ENCODE measurements at regions not wholly inside any gene's neighbourhood (a gene's known extent, or its start where the extent isn't known, plus 50 kb on each side); places are given as distances from the start of the nearest gene placed in this dataset.

- no peak for DNase-seq (ENCODE audit: low spot score)
- no peaks in the 10 kb centered on the region for H3K9me3 ChIP-seq (ENCODE audit: control insufficient read depth in 4 of 4, low read length in 3 of 4)
- TF ChIP-seq, protein P1, sequence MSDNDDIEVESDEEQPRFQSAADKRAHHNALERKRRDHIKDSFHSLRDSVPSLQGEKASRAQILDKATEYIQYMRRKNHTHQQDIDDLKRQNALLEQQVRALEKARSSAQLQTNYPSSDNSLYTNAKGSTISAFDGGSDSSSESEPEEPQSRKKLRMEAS (IDR thresholded peaks at IDR 0.05) = no peak
- no peak for TF ChIP-seq FOXA1 (IDR thresholded peaks at IDR 0.05)
- TF ChIP-seq HNF4G (IDR thresholded peaks at IDR 0.05) = no peak
- TF ChIP-seq SP1 (IDR thresholded peaks at IDR 0.05) = no peak
- no peak for TF ChIP-seq ATF3 (IDR thresholded peaks at IDR 0.05)
- no peak for TF ChIP-seq GABPA (IDR thresholded peaks at IDR 0.05 in 1 of 2, conservative IDR thresholded peaks at IDR 0.05 in 1 of 2)
- TF ChIP-seq ZBTB33 (IDR thresholded peaks at IDR 0.05) = no peak
- TF ChIP-seq FOXA2 (IDR thresholded peaks at IDR 0.05) = no peak
- TF ChIP-seq RAD21 (IDR thresholded peaks at IDR 0.05) = no peak
- H3K4me1 ChIP-seq (ENCODE audit: control insufficient read depth in 4 of 4, insufficient read depth in 4 of 4, low read length in 3 of 4) = no peaks in the 10 kb centered on the region
- H3K36me3 ChIP-seq (ENCODE audit: control insufficient read depth in 4 of 4, insufficient read depth in 3 of 4, low read depth in 1 of 4, low read length in 3 of 4) = no peaks in the 10 kb centered on the region
- H3K4me3 ChIP-seq (ENCODE audit: low read depth in 1 of 3, low read length in 3 of 3) = no peak overlapping the region
- WGBS = 76% methylated on average over 5 of the region's 5 CpGs
- H3K9ac ChIP-seq (ENCODE audit: low read depth in 1 of 2, low read length in 2 of 2) = no peak overlapping the region
- no peak overlapping the region for H3K27ac ChIP-seq (ENCODE audit: low read depth in 1 of 2, low read length in 2 of 2)
- peaks cover 0 to 3% (median 0%) of the 10 kb centered on the region in 4 donors for H3K27me3 ChIP-seq (ENCODE audit: control insufficient read depth in 4 of 4, insufficient read depth in 4 of 4, low read length in 3 of 4)
Observed at GRCh38 chr18:61256291-61256690, 76.9 kb upstream of the CDH20 start.

GRCh38 chr18:61261870-61262269, 71.4 kb upstream of the CDH20 start:
- H3K9ac ChIP-seq (ENCODE audit: low read depth in 1 of 2, low read length in 2 of 2) = no peak overlapping the region
- H3K4me3 ChIP-seq (ENCODE audit: low read depth in 1 of 3, low read length in 3 of 3) = no peak overlapping the region
- no peaks in the 10 kb centered on the region for H3K9me3 ChIP-seq (ENCODE audit: control insufficient read depth in 4 of 4, low read length in 3 of 4)
- H3K27me3 ChIP-seq (ENCODE audit: control insufficient read depth in 4 of 4, insufficient read depth in 4 of 4, low read length in 3 of 4) = no peaks in the 10 kb centered on the region
- H3K36me3 ChIP-seq (ENCODE audit: control insufficient read depth in 4 of 4, insufficient read depth in 3 of 4, low read depth in 1 of 4, low read length in 3 of 4) = no peaks in the 10 kb centered on the region
- TF ChIP-seq FOXA1 (IDR thresholded peaks at IDR 0.05) = no peak
- no peak for DNase-seq (ENCODE audit: low spot score)
- 71% methylated on average over 2 of the region's 2 CpGs for WGBS
- H3K27ac ChIP-seq (ENCODE audit: low read depth in 1 of 2, low read length in 2 of 2) = no peak overlapping the region
- no peaks in the 10 kb centered on the region for H3K4me1 ChIP-seq (ENCODE audit: control insufficient read depth in 4 of 4, insufficient read depth in 4 of 4, low read length in 3 of 4)

DNA sequence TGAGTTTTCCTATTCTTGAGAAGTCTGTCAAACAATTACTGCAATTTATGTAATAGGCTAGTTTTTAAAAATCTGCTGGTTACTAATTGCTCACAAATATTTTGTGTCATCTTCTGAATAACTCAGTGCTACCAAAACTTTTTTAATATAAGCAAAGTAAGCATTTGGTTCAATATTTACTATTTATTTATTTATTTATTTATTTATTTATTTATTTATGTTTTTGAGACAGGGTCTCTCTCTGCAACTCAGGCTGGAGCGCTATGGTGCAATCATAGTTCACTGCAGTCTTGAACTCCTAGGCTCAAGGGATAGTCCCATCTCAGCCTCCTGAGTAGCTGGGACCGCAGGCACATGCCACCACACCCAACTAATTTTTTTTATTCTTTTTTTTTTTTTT, 60.4 kb upstream of the CDH20 start:
- H3K27ac ChIP-seq (ENCODE audit: low read depth in 1 of 2, low read length in 2 of 2) = no peak overlapping the region
- DNase-seq (ENCODE audit: low spot score) = no peak
- H3K4me1 ChIP-seq (ENCODE audit: control insufficient read depth in 4 of 4, insufficient read depth in 4 of 4, low read length in 3 of 4) = no peaks in the 10 kb centered on the region
- 85% methylated on average over 2 of the region's 2 CpGs for WGBS
- H3K9ac ChIP-seq (ENCODE audit: low read depth in 1 of 2, low read length in 2 of 2) = no peak overlapping the region
- H3K36me3 ChIP-seq (ENCODE audit: control insufficient read depth in 4 of 4, insufficient read depth in 3 of 4, low read depth in 1 of 4, low read length in 3 of 4) = no peaks in the 10 kb centered on the region
- H3K27me3 ChIP-seq (ENCODE audit: control insufficient read depth in 4 of 4, insufficient read depth in 4 of 4, low read length in 3 of 4) = no peaks in the 10 kb centered on the region
- no peak overlapping the region for H3K4me3 ChIP-seq (ENCODE audit: low read depth in 1 of 3, low read length in 3 of 3)
- no peak for TF ChIP-seq ZBTB33 (IDR thresholded peaks at IDR 0.05)
- TF ChIP-seq FOXA2 (IDR thresholded peaks at IDR 0.05) = no peak
- no peak for TF ChIP-seq JUND (IDR thresholded peaks at IDR 0.05)
- TF ChIP-seq, protein P2, sequence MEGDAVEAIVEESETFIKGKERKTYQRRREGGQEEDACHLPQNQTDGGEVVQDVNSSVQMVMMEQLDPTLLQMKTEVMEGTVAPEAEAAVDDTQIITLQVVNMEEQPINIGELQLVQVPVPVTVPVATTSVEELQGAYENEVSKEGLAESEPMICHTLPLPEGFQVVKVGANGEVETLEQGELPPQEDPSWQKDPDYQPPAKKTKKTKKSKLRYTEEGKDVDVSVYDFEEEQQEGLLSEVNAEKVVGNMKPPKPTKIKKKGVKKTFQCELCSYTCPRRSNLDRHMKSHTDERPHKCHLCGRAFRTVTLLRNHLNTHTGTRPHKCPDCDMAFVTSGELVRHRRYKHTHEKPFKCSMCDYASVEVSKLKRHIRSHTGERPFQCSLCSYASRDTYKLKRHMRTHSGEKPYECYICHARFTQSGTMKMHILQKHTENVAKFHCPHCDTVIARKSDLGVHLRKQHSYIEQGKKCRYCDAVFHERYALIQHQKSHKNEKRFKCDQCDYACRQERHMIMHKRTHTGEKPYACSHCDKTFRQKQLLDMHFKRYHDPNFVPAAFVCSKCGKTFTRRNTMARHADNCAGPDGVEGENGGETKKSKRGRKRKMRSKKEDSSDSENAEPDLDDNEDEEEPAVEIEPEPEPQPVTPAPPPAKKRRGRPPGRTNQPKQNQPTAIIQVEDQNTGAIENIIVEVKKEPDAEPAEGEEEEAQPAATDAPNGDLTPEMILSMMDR (IDR thresholded peaks at IDR 0.05; ENCODE audit: low read depth, low read length, missing input control) = no peak
- no peak for TF ChIP-seq RAD21 (IDR thresholded peaks at IDR 0.05)
- H3K9me3 ChIP-seq (ENCODE audit: control insufficient read depth in 4 of 4, low read length in 3 of 4) = no peaks in the 10 kb centered on the region
